Adrenal gland (tissue), 9 donors: ENCODE measurements at regions not wholly inside any gene's neighbourhood (a gene's known extent, or its start where the extent isn't known, plus 50 kb on each side); places are given as distances from the start of the nearest gene placed in this dataset.
A peak's percentile ranks its signal among the peaks of the same experiment; 100 is the strongest.

Experiments used
- DNase-seq, 7 donors: peaks; one replicate each; pipeline ENCODE4 v3.0.0-alpha.2; 2019 to 2020
- H3K27ac ChIP-seq, 5 donors: fragments of 200-600 bp; sonication (generic) in 4 of 5; 1 replicate in 3 of 5; 2 replicates in 2 of 5; pipeline versions ENCODE4 v1.5.1 to v1.8.0; 2016 to 2020; ENCODE audit warnings: mild to moderate bottlenecking in 1 of 5
- H3K27me3 ChIP-seq: fragments of 200-600 bp; 2 replicates; pipeline ENCODE4 v1.8.0; 2021
- H3K36me3 ChIP-seq, 2 donors: fragments of 200-600 bp; replicated peaks in 1 of 2; 1 replicate in 1 of 2; 2 replicates in 1 of 2; pipeline versions ENCODE4 v1.5.1 to v1.8.0; 2018 to 2022
- H3K4me1 ChIP-seq, 2 donors: fragments of 200-600 bp; replicated peaks in 1 of 2; 1 replicate in 1 of 2; 2 replicates in 1 of 2; pipeline versions ENCODE4 v1.5.1 to v1.8.0; 2018 to 2021
- H3K4me3 ChIP-seq, 4 donors: fragments of 200-600 bp; sonication (generic) in 3 of 4; one replicate each; pipeline ENCODE4 v1.5.1; 2016 to 2018
- H3K9me3 ChIP-seq, 3 donors: fragments of 200-600 bp; sonication (generic) in 1 of 3; replicated peaks in 1 of 3; 1 replicate in 2 of 3; 2 replicates in 1 of 3; pipeline versions ENCODE4 v1.5.1 to v1.8.0; 2016 to 2021
- CTCF ChIP-seq, 6 experiments: fragments of 450-650 bp in 4 of 6; fragments of 200-600 bp in 2 of 6; sonication (generic) in 1 of 6; IDR thresholded peaks; 1 replicate in 5 of 6; 2 replicates in 1 of 6; pipeline versions ENCODE4 v1.5.1 to v1.8.0; 2016 to 2021; ENCODE audit warnings: antibody characterized with exemption in 6 of 6, mild to moderate bottlenecking in 2 of 6, moderate library complexity in 1 of 6
- POLR2A ChIP-seq, 2 donors: fragments of 450-650 bp; IDR thresholded peaks; one replicate each; pipeline ENCODE4 v1.6.1; 2017; ENCODE audit warnings: antibody characterized with exemption in 2 of 2, mild to moderate bottlenecking in 2 of 2, moderate library complexity in 1 of 2
- WGBS, 4 donors: extraction: QIAGEN DNeasy Blood & Tissue Kit in 2 of 4; methylation state at CpG; one replicate each; pipeline versions ENCODE4 v1.1.5 to v1.1.7; 2013 to 2017; 5-methylcytosine and 5-hydroxymethylcytosine counted together
- intact Hi-C, 2 donors: fragments of 100-400 bp; cut with DNase I; formaldehyde crosslinking; loops; one replicate each; pipeline versions ENCODE4 v1.14.1 to v1.15.0; 2022 to 2023
- donor health status: healthy with polysubstance abuse.
- donor health status: Bipolar disorder and iron deficiency.
- donor health status: DM: yes; HTN: yes; CAD: no.
- donor health status: DM: no; HTN: no; CAD: no.
- donor health status: DM: no; HTN: no; CAD: no.

GRCh38 chr14:101471723-101472517, 89.4 kb upstream of the DIO3 start:
- Histone ChIP-seq H3K27ac (no peak overlapping the region), H3K9me3 (no peaks in the 10 kb centered on the region), H3K36me3 (no peaks in the 10 kb centered on the region), H3K4me3 (no peak overlapping the region), H3K4me1 (peaks cover 13 to 21% of the 10 kb centered on the region in 2 donors), H3K27me3 (no peaks in the 10 kb centered on the region)
- TF ChIP-seq POLR2A (IDR thresholded peaks at IDR 0.05) (no peak), CTCF (IDR thresholded peaks at IDR 0.05) (no peak)
- 76 to 88% (median 83%) methylated on average over 8 to 16 of the region's 16 CpGs for WGBS, 4 donors
- peak in 2 of 7 donors; percentile 11 to 48 for DNase-seq
- intact Hi-C loops: no loop called here

- peak in 1 of 7 donors; percentile 23 for DNase-seq
- Histone ChIP-seq H3K9me3 (no peaks in the 10 kb centered on the region), H3K4me3 (no peak overlapping the region), H3K36me3 (no peaks in the 10 kb centered on the region), H3K27me3 (no peaks in the 10 kb centered on the region), H3K27ac (no peak overlapping the region), H3K4me1 (peaks cover 13 to 27% of the 10 kb centered on the region in 2 donors)
- WGBS, 4 donors: 80 to 97% (median 89%) methylated on average over 4 to 6 of the region's 6 CpGs
- intact Hi-C loops: no loop called here
- TF ChIP-seq POLR2A (IDR thresholded peaks at IDR 0.05) (no peak), CTCF (IDR thresholded peaks at IDR 0.05) (no peak)
Measured at GRCh38 chr14:101472518-101472849, 88.8 kb upstream of the DIO3 start.

- peak in 1 of 7 donors; percentile 39 for DNase-seq
Measured at GRCh38 chr14:101473045-101473729, 88.1 kb upstream of the DIO3 start.

More at GRCh38 chr14:101473045-101473729, 88.1 kb upstream of the DIO3 start:
- TF ChIP-seq POLR2A (IDR thresholded peaks at IDR 0.05) (no peak), CTCF (IDR thresholded peaks at IDR 0.05) (no peak)
- no peaks in the 10 kb centered on the region for H3K36me3 ChIP-seq
- intact Hi-C loops: no loop called here
- no peaks in the 10 kb centered on the region for H3K9me3 ChIP-seq
- no peaks in the 10 kb centered on the region for H3K27me3 ChIP-seq
- no peak overlapping the region for H3K4me3 ChIP-seq
- H3K27ac ChIP-seq: no peak overlapping the region
- 90 to 94% (median 93%) methylated on average over 12 of the region's 12 CpGs for WGBS, 4 donors
- H3K4me1 ChIP-seq: peaks cover 13 to 29% of the 10 kb centered on the region in 2 donors
